DOHH2 (cell line): ENCODE measurements at regions not wholly inside any gene's neighbourhood (a gene's known extent, or its start where the extent isn't known, plus 50 kb on each side); places are given as distances from the start of the nearest gene placed in this dataset.

ENCODE experiments used
- CTCF ChIP-seq: fragments of 200-600 bp; sonication (generic); IDR thresholded peaks from one replicate; pipeline ENCODE4 v1.5.1; 2014; ENCODE audit warnings: antibody characterized with exemption, mild to moderate bottlenecking, low read depth, low read length; ENCODE audit not compliant: poor library complexity, severe bottlenecking
- EZH2phosphoT487 ChIP-seq: fragments of 200-600 bp; sonication (generic); IDR thresholded peaks from 2 replicates; pipeline ENCODE4 v1.6.1; 2017; ENCODE audit warnings: borderline replicate concordance, mild to moderate bottlenecking, antibody characterized with exemption, low read length, moderate library complexity, mixed read lengths

GRCh38 chr4:56156141-56156540 is 207.4 kb downstream of the CEP135 start:
- no peak for TF ChIP-seq CTCF
- no peak for TF ChIP-seq EZH2phosphoT487
